ENCODE measurements at regions not wholly inside any gene's neighbourhood (a gene's known extent, or its start where the extent isn't known, plus 50 kb on each side); places are given as distances from the start of the nearest gene placed in this dataset.

DNA sequence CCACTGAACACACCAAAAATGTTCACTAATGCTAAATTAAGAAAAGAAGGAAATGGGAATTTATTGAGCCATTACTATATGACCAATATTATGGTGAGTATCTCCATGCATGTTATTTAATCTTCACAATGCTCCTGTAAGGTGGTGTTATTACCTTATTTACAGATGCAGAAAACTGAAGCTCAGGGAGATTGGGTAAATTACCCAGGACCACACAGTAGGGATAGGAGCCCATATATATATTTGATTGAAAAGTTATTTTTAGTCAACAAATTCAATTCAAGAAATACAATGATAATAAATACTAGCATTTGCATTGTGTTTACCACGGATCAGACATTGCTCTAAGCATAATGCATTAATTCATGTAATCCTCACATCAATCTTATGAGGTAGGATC, 202.2 kb upstream of the FBXO11 start:
- no peak for DNase-seq

DNA sequence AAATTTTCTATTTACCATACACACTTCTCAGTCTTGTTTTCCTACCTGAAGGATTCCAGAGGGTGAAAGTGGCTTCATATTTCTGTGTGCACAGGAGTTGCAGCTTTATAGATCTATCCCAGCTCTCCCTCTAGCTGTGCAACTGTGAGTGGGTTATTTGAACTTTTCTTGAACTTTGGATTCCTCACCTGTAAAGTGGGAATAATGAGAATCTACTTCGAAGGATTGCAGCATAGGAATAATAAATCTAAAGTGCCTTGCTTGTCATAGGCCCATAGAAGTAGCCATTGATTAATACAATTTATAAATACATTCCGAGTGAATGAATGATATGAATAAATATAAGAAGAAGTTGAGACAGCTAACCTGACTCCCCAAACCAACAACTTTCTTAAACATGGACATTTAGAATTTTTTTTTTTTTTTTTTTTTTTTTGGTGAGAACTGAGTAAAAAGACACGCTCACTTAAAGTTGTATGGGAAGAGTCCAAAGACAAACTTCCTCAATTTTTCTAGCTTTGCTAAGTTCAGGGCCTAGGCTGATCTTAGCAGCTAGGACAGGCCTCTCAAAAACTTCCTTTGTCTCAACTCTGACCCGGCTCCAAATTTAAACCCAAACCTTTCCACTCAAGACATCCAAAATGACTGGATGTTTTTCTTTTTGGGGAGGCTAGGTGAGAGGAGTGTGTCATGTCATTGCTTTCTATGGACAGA, 203.3 kb upstream of the FBXO11 start:
- DNase-seq: no peak

DNA sequence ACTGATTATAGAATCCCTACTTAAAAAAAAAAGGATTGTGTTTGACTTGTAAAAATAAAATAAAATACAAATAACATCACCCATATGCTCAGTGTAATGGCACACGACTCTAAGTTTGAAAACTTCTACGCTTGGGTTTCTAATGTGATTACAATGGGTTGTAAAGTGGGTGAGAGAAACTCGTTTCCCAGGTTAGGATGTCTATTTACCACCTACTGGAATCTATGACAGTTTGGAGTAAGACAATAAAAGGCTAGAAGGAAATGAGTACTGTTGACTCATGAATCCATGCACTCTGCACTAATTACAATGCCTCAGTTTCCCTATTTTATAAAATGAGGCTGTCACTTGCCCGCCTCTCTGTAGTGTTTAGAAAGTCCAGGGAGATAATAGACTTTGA, 204.0 kb upstream of the FOXN2 start:
- DNase-seq: no peak

GRCh38 chr2:48112911-48113680, 201.4 kb upstream of the FOXN2 start:
- no peak for DNase-seq

DNA sequence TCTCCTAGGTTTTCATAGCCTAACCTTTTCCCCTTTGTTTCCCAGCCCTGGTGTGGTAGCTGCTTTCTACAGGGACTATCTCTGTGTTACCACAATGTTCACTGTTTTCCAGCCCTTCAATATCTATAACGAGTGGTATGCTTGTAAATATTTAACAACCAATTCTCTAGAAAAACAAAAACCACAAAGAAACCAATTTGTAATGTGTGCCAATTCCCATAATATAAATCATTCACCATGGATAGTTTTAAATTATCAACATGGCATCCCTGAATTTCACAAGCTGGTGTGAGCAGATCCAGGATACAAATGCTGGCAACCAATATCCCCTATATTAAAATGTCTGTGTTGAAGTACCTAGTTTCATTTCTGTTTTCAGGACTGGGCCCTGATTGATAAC, 200.7 kb upstream of the FOXN2 start:
- no peak for DNase-seq

DNA sequence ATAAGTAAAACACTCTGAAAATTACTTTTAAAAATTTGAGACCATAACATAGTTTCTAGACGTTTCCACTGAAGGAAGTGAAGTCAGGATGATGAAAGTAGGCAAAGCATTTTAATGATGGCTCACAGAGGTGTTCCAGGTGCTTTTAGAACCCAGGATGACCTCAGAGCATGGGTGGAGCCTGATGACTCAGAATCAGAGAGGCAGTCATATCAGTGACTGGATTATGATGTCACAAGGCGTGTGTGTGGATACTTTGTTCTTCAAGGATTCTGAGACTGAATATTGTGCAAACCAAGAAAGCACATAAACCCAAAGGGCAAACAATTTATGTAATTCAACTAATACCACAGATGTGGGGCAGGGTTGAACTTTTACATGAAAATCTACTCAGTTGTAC, 200.2 kb upstream of the FOXN2 start:
- peak; percentile 34 for DNase-seq

DNA sequence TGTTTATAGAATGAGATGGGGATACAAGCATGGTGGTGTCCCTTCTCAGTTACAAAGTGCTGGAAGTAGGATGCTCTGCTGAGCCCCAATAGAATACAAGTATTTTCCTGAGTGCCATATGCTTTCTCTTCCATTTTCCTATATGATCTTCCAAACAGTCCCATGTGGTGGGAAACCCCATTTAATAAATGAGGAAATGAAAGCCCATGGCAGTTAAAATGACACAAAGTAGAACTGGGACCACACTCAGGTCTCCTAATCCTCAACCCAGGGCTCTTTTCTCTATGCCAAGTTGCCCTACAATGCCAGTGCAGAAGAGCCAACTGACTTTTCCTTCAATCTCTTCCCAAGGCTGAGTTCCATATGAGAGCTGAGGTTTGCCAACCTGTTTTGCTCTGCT, 198.0 kb upstream of the FOXN2 start:
- DNase-seq: no peak

GRCh38 chr2:48118895-48119294, 195.6 kb upstream of the FOXN2 start:
- DNase-seq: no peak

DNA sequence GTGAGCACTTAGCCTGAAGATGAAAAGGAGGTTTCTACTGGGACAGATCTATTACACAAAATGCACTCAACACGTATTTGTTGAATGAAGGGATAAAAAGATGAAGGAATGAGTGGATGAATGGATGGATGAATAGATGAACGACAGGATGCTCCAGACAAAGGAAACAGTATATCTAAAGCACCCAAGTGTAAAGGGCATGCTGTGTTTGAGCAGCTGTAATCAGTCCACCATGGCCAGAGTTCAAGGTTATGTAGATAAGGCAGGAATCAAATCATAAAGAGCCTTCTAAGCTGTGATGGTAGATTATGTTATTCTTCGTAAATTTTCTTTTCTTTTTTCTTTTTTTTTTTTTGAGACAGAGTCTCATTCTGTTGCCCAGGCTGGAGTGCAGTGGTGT, 194.4 kb upstream of the FOXN2 start:
- no peak for DNase-seq

DNA sequence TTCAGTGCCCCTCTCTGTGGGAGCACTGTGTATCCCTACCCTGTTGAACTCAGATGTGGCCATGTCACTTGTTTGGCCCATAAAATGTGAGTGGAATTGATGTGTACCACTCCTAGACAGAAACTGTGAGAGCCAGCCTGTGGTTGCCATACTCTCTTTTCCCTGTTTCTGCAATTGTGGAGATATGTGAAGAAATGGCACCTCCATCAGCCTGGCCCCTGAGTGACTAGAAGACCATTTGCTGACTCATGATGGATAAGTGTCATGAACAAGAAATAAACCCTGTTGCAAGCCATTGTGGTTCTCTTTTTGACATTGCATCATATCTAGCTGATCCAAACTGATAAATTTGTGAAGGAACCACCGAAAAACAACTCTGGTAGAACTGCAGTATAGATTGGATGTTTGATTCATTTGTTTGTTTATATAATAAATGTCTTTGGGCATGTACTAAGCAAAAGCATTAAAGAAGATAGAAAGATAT, 193.7 kb upstream of the FOXN2 start:
- no peak for DNase-seq

- DNase-seq: no peak
These were observed 192.3 kb upstream of the FOXN2 start for GRCh38 chr2:48122166-48122565.

GRCh38 chr2:48124592-48124991, 189.9 kb upstream of the FOXN2 start:
- DNase-seq: no peak

DNA sequence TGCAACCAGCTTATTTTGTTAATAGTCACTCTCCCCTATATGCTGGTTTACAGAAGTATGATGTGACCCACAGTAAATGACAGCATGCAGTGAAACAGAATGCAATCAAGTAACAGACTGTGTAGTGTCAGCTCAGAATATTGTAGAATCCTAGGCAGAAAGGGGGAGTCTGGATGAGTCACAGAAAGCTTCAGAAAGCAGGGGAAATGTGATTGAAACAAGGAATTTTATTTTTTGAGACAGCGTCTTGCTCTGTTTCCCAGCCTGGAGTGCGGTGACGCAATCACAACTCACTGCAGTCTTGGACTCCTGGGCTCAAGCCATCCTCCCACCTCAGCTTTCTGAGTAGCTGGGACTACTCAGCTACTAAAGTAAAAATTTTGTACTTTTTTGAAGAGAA, 188.3 kb upstream of the FOXN2 start:
- DNase-seq: peak; percentile 67

DNA sequence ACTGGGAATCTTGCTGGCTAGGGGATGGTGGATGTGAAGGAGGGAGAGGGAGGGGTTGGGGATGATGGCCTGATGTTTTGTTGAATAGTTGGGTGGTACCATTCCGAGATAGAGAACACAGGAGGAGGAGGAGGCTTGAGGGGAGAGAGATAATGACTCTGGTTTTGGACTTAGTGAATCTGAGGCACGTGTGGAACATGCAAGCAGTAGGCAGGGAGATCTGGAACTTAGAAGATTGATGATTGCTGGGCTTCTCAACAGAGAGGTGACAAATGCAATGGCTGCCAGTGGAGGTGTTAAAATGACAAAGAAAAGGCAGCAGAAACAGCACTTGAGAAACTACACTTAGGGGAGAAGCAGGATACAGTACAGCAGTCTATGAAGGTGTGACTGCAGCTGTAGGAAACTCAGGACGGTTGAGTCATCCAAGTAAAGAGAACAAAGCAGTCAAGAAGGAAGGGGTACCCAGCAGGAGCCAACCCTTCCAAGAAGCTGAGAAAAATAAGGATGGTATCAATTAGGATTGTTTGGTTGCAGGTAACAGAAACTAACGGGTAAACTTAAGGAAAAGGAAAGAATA, 186.8 kb upstream of the FOXN2 start:
- DNase-seq: no peak

GRCh38 chr2:48129293-48129950, 185.1 kb upstream of the FOXN2 start:
- peak; percentile 90 for DNase-seq

- DNase-seq: peak; percentile 70
These were observed 182.8 kb upstream of the FOXN2 start for GRCh38 chr2:48131539-48132270.

GRCh38 chr2:48132271-48132625, 182.2 kb upstream of the FOXN2 start:
- no peak for DNase-seq

GRCh38 chr2:48134704-48135103, 179.8 kb upstream of the FOXN2 start:
- no peak for DNase-seq

DNA sequence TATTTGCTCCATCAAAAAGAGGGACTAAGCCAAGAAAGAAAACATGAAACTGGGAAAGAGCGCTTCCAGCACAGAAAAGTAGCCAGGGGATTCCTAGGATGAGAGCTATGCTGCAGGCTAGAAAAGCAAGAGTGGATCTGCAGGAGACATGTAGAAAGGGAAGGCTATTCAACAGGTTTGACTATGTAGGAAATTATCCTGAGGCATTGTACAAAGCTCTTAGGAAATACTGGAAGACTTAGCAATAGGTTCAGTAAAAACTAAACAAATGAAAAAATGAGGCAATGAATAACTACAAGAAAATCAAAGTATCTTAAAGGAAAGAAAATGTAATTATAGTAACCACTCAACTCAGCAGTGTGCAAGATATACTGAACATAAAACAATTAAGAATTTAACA, 178.7 kb upstream of the FOXN2 start:
- no peak for DNase-seq

- DNase-seq: no peak
These were observed 176.7 kb upstream of the FOXN2 start for GRCh38 chr2:48137829-48138228.

DNA sequence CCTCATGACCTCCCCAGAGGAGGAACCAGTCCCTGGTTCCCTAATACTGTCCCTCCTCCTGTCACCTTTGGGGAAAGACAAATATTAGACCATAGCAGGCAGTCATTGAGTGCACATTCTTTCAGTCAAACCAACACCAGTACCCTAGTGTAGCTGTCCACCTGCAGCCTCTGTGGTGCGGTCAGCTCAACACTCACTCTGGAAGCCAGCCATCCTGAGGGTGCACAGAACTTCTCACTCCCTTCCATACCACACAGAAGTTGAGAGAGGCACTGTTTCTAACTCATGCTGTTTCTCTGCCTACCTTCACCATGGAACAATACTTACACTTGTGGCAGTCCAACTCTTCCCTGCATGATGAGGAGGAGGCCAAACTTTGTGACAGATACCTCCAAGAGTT, 175.6 kb upstream of the FOXN2 start:
- DNase-seq: no peak

DNA sequence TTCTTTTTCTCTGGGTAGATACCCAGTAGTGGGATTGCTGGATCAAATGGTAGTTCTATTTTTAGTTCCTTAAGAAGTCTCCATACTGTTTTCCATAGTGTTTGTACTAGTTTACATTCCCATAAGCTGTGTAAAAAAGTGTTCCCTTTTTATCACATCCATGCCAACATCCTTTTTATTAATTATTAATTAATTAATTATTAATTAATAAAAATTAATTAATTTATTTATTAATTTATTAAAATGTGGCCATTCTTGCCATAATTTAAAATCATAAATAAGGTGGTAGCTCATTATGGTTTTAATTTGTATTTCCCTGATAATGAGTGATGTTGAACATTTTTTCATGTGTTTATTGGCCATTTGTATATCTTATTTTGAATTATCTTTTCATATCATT, 173.9 kb upstream of the FOXN2 start:
- DNase-seq: no peak

DNA sequence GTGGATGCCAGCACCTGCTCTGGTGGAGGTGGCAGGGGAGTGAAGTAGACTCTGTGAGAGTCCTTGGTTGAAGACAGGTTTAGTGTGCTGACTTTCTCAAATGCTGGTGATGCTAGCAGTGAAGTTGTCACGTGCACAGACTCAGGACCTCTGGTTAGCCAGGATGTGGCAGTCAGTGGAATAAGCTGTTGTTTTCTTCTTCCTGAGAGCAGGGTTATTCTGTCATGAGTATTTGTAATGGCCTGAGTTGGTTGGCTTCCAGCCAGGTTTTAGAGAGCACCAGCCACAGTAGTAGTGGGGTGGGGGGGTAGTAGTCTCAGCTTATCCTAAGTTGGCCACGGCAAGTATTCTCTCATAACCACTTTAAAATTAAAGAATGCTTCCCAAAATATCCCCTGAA, 169.7 kb upstream of the FOXN2 start:
- DNase-seq: peak; percentile 27
